ENCODE measurements at regions not wholly inside any gene's neighbourhood (a gene's known extent, or its start where the extent isn't known, plus 50 kb on each side); places are given as distances from the start of the nearest gene placed in this dataset.

DNA sequence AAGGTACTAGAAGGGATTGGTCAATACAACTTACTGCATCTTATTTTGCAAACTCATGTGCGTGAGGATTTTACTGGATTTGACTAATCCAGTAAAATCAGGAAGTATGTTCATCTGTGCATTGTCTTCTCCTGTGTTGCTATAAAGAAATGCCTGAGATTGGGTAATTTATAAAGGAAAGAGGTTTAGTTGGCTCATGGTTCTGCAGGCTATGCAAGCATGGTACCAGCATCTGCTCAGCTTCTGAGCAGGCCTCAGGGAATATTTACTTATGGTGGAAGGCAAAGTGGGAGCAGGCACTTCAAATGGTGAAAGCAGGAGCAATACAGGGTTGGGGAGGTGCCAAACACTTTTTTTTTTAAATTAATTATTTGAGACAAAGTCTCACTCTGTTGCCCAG lies 2199.5 kb upstream of the WWC1 start:
- H3K9ac ChIP-seq (ENCODE audit: control insufficient read depth, insufficient read depth, low read length) = no peak overlapping the region
- DNase-seq (ENCODE audit: low read depth, low spot score) = no peak
- RAD21 ChIA-PET (ENCODE audit: unreplicated experiment) = no interaction called here
- H3K4me3 ChIP-seq = no peak overlapping the region
- TF ChIP-seq, protein P1, sequence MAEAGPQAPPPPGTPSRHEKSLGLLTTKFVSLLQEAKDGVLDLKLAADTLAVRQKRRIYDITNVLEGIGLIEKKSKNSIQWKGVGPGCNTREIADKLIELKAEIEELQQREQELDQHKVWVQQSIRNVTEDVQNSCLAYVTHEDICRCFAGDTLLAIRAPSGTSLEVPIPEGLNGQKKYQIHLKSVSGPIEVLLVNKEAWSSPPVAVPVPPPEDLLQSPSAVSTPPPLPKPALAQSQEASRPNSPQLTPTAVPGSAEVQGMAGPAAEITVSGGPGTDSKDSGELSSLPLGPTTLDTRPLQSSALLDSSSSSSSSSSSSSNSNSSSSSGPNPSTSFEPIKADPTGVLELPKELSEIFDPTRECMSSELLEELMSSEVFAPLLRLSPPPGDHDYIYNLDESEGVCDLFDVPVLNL (IDR thresholded peaks at IDR 0.05; ENCODE audit: low read depth, low read length) = no peak
- TF ChIP-seq SIN3A (IDR thresholded peaks at IDR 0.05; ENCODE audit: low read depth, low read length) = no peak
- TF ChIP-seq CHD2 (IDR thresholded peaks at IDR 0.05; ENCODE audit: borderline replicate concordance, low read depth, low read length) = no peak
- no peak for TF ChIP-seq EED (IDR thresholded peaks at IDR 0.05; ENCODE audit: low read depth)
- TF ChIP-seq SMAD5 (IDR thresholded peaks at IDR 0.05; ENCODE audit: low read depth) = no peak
- TF ChIP-seq TCF3 (IDR thresholded peaks at IDR 0.05; ENCODE audit: borderline replicate concordance, insufficient read depth, low read depth, low read length) = no peak
- no peak for TF ChIP-seq NR2C2 (IDR thresholded peaks at IDR 0.05; ENCODE audit: borderline replicate concordance, control insufficient read depth, insufficient read length, low read depth)
- TF ChIP-seq ZZZ3 (IDR thresholded peaks at IDR 0.05; ENCODE audit: control insufficient read depth, insufficient read length, low read depth) = no peak
- no peak for TF ChIP-seq FOXK2 (IDR thresholded peaks at IDR 0.05)
- no peak for TF ChIP-seq ZNF24 (IDR thresholded peaks at IDR 0.05)
- TF ChIP-seq RCOR1 (conservative IDR thresholded peaks at IDR 0.05; ENCODE audit: low read depth, low read length) = no peak
- no peak for TF ChIP-seq NR2C1 (IDR thresholded peaks at IDR 0.05)
- TF ChIP-seq, protein P2, sequence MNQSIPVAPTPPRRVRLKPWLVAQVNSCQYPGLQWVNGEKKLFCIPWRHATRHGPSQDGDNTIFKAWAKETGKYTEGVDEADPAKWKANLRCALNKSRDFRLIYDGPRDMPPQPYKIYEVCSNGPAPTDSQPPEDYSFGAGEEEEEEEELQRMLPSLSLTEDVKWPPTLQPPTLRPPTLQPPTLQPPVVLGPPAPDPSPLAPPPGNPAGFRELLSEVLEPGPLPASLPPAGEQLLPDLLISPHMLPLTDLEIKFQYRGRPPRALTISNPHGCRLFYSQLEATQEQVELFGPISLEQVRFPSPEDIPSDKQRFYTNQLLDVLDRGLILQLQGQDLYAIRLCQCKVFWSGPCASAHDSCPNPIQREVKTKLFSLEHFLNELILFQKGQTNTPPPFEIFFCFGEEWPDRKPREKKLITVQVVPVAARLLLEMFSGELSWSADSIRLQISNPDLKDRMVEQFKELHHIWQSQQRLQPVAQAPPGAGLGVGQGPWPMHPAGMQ (IDR thresholded peaks at IDR 0.05; ENCODE audit: borderline replicate concordance) = no peak
- no peak for TF ChIP-seq KLF5 (IDR thresholded peaks at IDR 0.05; ENCODE audit: partially characterized antibody)
- SMC1A ChIA-PET (ENCODE audit: uncharacterized antibody, unreplicated experiment) = no interaction called here
- no peaks in the 10 kb centered on the region for H3K36me3 ChIP-seq (ENCODE audit: control insufficient read depth in 2 of 2, insufficient read depth in 2 of 2, low read length in 1 of 2)
- 100% methylated on average over 1 of the region's 1 CpG for WGBS (ENCODE audit: insufficient coverage, insufficient replicate concordance, low lambda C conversion rate, missing lambda C conversion rate)
- CTCF ChIA-PET = no interaction called here
- BruUV-seq (replicated peaks) = no TSS peak
- no peaks in the 10 kb centered on the region for H3K9me3 ChIP-seq (replicated peaks; ENCODE audit: control insufficient read depth, insufficient read depth, low read length)
- FAIRE-seq = no peak
- POLR2A ChIA-PET = no interaction called here
- H3K4me1 ChIP-seq (ENCODE audit: control insufficient read depth, insufficient read depth, low read length) = no peaks in the 10 kb centered on the region
- H2AFZ ChIP-seq (ENCODE audit: control insufficient read depth, low read depth, low read length) = no peak overlapping the region
- no peaks in the 10 kb centered on the region for H3K27me3 ChIP-seq (replicated peaks in 1 of 2; ENCODE audit: control insufficient read depth in 2 of 2, insufficient read depth in 2 of 2, low read length in 1 of 2)
- in situ Hi-C loops (cut with MboI) = no loop called here
- ATAC-seq = no peak
- H3K27ac ChIP-seq (ENCODE audit: control insufficient read depth, insufficient read depth) = no peak overlapping the region
- no peaks in the 10 kb centered on the region for H4K20me1 ChIP-seq (ENCODE audit: control insufficient read depth, insufficient read depth)
- intact Hi-C loops (cut with micrococcal nuclease; ENCODE audit: unreplicated experiment) = no loop called here
- no peaks in the 10 kb centered on the region for H3K79me2 ChIP-seq (ENCODE audit: control insufficient read depth, insufficient read depth, low read length)
- H3K4me2 ChIP-seq (ENCODE audit: control insufficient read depth, insufficient read depth) = no peak overlapping the region

Measured in GM12878 (cell line).